Tongue (tissue), 1 donor: ENCODE measurements at regions not wholly inside any gene's neighbourhood (a gene's known extent, or its start where the extent isn't known, plus 50 kb on each side); places are given as distances from the start of the nearest gene placed in this dataset.
A peak's percentile ranks its signal among the peaks of the same experiment; 100 is the strongest.
"Not testable (repeated sequence)": the region's sequence is repeated elsewhere in the genome, so short reads cannot be mapped to it uniquely, and the experiment has no call there.

Source experiments
- DNase-seq: peaks from one replicate; pipeline ENCODE4 v3.0.0-alpha.2; 2015

DNA sequence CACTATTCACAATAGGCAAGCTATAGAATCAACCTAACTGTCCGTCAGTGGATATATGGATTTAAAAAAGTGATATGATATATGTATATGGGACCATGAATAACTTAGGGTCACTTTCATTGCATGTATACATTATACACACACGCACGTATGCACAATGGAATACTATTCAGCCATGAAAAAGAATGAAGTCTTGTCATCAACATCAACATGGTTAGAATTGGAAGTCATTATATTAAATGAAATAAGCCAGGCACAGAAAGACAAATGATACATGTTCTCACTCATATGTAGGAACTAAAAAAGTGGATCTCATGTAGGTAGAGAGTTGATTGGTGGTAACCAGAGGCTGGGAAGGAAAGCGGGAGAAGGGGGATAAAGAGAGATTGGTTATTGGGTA, 234.3 kb downstream of the VRK1 start:
- no peak for DNase-seq

DNA sequence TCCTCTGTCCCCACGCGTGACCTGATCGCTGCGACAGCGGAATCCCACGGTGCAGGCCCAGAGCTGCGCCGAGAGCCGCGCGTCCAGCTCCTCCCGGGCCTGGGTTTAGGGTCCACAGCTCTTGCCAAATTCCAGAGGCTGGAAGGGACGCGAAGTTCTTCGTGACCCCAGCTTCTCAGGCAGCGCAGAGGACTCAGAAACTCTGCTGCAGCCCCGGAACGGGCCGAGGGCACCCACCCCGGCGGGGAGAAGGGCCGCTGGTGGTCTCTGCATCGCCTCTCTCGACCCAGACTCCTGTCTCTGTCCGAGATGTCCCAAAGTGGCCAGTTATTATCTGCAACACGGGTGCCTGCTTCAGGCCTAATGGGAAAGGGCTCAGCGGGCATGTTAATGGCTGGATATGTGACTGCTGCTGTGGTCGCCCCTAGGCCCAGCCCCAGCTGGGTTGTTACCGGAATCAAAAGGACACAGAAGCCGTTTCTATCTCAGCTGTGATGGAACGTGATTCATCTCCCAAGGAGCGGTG, 236.4 kb downstream of the VRK1 start:
- DNase-seq: no peak

DNA sequence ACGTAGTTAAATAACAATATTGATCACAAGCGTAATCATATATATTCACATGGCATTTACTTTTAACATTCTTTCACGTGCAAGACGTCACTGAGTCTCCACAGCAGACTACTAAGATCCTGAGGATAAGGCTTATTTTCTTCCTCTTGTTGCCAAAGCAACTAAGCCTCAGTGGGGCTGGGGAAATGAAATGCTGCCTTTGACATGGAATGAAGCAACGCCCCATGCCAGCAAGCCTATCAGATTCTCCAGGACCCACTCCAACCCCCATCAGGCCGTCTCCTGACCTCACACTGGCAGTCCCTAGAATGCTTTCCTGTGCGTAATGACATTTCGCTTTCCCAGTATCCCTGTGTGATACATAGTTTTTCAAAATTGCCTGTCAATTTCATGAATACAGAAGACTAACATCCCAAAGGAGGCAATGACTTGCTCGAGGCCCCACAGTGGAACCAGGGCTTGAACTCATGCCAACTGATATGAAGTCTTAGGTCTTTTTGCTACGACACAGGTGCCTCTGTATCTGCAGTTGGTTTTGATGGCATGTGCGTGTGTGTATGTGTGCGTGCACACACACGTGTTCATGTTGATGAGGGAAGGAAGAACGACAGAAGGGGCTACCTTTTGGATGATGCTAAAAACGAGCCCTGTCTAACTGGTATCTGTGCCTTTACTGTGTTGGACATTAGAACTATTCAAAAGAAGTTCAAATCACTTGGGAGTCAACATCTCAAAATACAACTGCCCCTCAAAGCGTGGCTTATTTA, 239.1 kb downstream of the VRK1 start:
- DNase-seq: no peak

- DNase-seq: no peak
These were observed 242.7 kb downstream of the VRK1 start for GRCh38 chr14:97039717-97040363.

- peak; percentile 56 for DNase-seq
These were observed 249.8 kb downstream of the VRK1 start for GRCh38 chr14:97046967-97047366.

GRCh38 chr14:97052001-97052400, 254.8 kb downstream of the VRK1 start:
- no peak for DNase-seq

- DNase-seq: no peak
These were observed 256.8 kb downstream of the VRK1 start for GRCh38 chr14:97053941-97054340.

DNA sequence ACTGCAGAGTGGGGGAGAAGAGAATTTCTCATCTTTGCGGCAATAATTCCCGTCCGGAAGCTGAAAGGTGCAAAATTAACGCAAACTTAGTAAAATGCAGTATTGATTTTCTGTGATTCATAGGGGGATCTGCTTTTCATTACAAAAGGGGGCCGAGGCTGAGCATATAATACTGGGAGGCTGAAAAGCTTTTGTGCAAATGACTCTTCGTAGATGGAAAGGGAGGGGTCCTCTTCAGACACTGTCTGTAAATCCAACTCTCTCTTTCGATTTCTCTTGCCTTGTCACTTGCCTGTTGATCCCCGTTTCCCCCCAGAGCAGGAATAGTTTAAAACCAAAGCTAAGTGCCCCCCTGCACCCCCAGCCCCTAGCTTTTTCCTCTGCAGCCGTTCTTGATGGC, 258.2 kb downstream of the VRK1 start:
- no peak for DNase-seq

DNA sequence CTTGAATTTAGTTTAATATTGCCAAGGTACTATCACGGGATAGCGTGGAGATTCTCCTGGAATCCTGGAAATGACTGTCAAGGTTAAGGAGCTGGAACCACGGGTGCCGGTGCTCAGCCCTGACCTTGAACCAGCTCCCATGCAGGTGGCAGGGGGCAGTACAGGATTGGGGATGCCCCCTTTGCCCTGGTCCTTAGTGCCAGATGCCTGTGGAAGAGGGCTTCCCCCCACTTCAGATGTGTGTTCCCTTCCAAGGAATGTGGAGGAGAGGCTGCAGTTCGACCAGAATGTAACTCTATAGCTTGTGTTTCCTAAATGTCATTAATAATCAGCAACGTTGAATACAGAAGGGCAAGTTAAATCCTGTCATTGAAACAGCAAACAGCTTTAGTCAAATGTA, 258.9 kb downstream of the VRK1 start:
- no peak for DNase-seq

DNA sequence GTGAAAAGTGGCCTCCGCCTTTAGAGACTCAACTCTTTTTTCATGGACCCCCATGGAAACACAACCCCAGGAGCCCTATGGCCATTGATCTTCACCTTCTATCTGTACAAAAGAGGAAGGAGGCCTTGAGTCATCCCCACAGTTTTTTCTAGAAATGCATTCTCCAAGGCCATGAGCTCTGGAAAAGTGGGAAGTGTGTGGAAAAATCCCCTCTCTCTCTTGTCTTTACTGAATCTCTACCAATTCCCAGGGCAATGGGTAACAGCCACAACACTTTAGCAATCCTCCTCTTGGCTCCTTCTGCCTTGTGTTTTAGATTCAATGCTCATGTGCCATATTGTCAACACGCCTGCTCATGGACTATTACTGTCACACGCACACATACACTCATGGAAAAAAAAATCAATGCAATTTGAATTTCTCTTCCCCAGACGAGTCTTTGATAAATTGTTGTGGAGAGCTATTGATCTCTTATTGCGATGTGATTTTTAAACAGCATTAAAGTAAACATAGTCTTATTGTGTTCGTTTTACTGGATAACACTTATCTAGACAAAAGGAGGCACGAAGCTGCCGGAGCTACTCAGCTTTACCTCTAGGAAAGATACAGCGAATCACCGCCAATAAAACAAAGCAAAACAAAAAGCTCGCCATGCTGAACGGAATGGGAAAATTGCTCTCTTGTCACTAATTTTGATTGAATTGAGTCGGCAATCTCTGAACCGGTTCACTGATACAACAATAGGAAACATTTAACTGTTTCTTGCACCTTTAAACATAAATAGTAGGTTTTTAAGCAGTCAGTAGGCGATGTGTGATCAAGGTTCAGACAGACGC, 260.3 kb downstream of the VRK1 start:
- no peak for DNase-seq

GRCh38 chr14:97058074-97058467, 260.9 kb downstream of the VRK1 start:
- DNase-seq: no peak

DNA sequence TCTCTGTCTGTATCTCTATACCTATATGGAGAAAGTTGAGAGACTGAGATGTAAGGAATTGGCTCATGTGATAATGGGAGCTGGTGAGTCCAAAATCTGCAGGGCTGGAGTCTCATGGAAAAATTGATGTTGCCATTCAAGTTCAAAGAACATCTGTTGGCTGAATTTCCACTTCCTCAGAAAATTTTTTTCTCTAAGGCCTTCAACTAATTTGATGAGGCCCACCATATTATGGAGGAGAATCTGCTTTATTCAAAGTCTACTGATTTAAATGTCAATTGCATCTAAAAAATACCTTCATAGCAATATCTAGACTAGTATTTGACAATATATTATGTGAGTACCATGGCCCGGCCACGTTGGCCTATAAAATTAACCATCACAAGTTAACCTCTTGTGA, 261.4 kb downstream of the VRK1 start:
- no peak for DNase-seq

GRCh38 chr14:97061198-97061597, 264.0 kb downstream of the VRK1 start:
- no peak for DNase-seq

GRCh38 chr14:97061714-97062113, 264.5 kb downstream of the VRK1 start:
- DNase-seq: no peak

DNA sequence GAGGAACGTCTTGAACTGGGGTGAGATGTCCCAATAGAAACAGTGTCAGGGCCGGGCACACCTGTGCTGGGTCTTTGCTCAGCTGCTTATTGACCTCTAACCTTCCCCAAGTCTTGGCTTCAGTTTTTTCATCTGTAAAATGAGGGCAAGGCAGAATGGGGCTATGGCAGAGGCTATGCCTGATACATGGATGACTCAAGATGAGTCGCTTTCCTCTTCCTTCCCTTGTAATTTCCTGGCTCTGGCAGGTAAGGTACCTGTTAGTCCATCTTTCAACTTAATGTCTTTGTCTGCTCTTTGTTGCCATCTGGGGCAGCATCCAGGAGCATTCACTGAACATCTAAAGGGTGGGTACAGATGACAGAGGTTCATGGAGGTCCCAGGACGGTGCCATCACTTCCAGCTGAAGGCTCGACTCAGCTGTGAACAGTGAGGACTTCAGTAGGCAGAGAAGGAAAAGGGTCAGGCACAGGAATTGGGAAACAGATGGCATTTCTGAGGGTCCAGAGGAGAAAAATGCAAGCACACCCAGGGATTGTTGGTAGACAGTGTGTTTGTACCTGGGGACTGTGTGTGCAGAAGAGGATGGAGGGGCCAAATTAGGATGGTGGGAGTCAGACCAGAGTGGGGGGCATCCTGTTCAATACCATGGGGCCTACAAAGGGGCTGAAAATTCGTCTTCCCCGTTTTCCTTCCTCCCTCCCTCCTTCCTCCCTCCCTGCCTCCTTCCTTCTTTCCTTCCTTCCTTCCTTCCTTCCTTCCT, 268.3 kb downstream of the VRK1 start:
- DNase-seq: no peak

- no peak for DNase-seq
These were observed 269.1 kb downstream of the VRK1 start for GRCh38 chr14:97066068-97066899.

GRCh38 chr14:97068293-97068692, 271.1 kb downstream of the VRK1 start:
- not testable (repeated sequence) for DNase-seq

GRCh38 chr14:97070259-97070658, 273.1 kb downstream of the VRK1 start:
- no peak for DNase-seq

GRCh38 chr14:97071177-97071576, 274.0 kb downstream of the VRK1 start:
- no peak for DNase-seq

- DNase-seq: no peak
These were observed 276.4 kb downstream of the VRK1 start for GRCh38 chr14:97073622-97074021.

- DNase-seq: no peak
These were observed 277.3 kb downstream of the VRK1 start for GRCh38 chr14:97074456-97074855.
